ENCODE measurements at regions not wholly inside any gene's neighbourhood (a gene's known extent, or its start where the extent isn't known, plus 50 kb on each side); places are given as distances from the start of the nearest gene placed in this dataset.
"Not testable (repeated sequence)": the region's sequence is repeated elsewhere in the genome, so short reads cannot be mapped to it uniquely, and the experiment has no call there.

GRCh38 chr7:84895563-84895962 lies 291.3 kb downstream of the SEMA3D start:
- Histone ChIP-seq H3K36me3 (no peaks in the 10 kb centered on the region), H3K27me3 (no peaks in the 10 kb centered on the region), H3K4me1 (no peaks in the 10 kb centered on the region), H3K27ac (no peak overlapping the region), H3K4me3 (no peak overlapping the region), H3K9me3 (no peaks in the 10 kb centered on the region)
- no peak for TF ChIP-seq POLR2A (IDR thresholded peaks at IDR 0.05)
- TF ChIP-seq CTCF (IDR thresholded peaks at IDR 0.05), result no peak
- ATAC-seq (no peak), DNase-seq (no peak)
- intact Hi-C loops (cut with DNase I), result no loop called here
- 69% methylated on average over 3 of the region's 3 CpGs for whole genome bisulfite sequencing (ENCODE audit: insufficient coverage, low coverage, low lambda C conversion rate, missing lambda C conversion rate)

- ATAC-seq; H3K27me3 ChIP-seq; H3K9me3 ChIP-seq; H3K27ac ChIP-seq; intact Hi-C loops (cut with DNase I); H3K4me1 ChIP-seq; H3K4me3 ChIP-seq; DNase-seq; H3K36me3 ChIP-seq: not testable (repeated sequence)
- 75% methylated on average over 1 of the region's 1 CpG for WGBS (ENCODE audit: insufficient coverage, low coverage, low lambda C conversion rate, missing lambda C conversion rate)
These were observed 303.3 kb downstream of the SEMA3D start for GRCh38 chr7:84883570-84883969.

GRCh38 chr7:84880326-84880997 lies 306.4 kb downstream of the SEMA3D start:
- H3K27ac ChIP-seq; ATAC-seq; H3K36me3 ChIP-seq; H3K4me3 ChIP-seq; H3K4me1 ChIP-seq; H3K27me3 ChIP-seq; DNase-seq; H3K9me3 ChIP-seq; intact Hi-C loops (cut with DNase I): not testable (repeated sequence)
- 89% methylated on average over 27 of the region's 60 CpGs for WGBS (ENCODE audit: insufficient coverage, low coverage, low lambda C conversion rate, missing lambda C conversion rate)

- intact Hi-C loops (cut with DNase I), result no loop called here
- Histone ChIP-seq H3K27ac (no peak overlapping the region), H3K27me3 (no peaks in the 10 kb centered on the region), H3K4me3 (no peak overlapping the region), H3K4me1 (no peaks in the 10 kb centered on the region), H3K9me3 (no peaks in the 10 kb centered on the region), H3K36me3 (no peaks in the 10 kb centered on the region)
- ATAC-seq (no peak), DNase-seq (no peak)
- TF ChIP-seq POLR2A (IDR thresholded peaks at IDR 0.05), result no peak
- no peak for TF ChIP-seq CTCF (IDR thresholded peaks at IDR 0.05)
- 34% methylated on average over 3 of the region's 3 CpGs for WGBS (ENCODE audit: insufficient coverage, low coverage, low lambda C conversion rate, missing lambda C conversion rate)
These were observed 307.1 kb downstream of the SEMA3D start for GRCh38 chr7:84879570-84880325.

- H3K27me3 ChIP-seq, result no peaks in the 10 kb centered on the region
- no peaks in the 10 kb centered on the region for H3K9me3 ChIP-seq
- no peaks in the 10 kb centered on the region for H3K36me3 ChIP-seq
- ATAC-seq, result no peak
- DNase-seq, result no peak
- H3K27ac ChIP-seq, result no peak overlapping the region
- H3K4me1 ChIP-seq, result no peaks in the 10 kb centered on the region
- intact Hi-C loops (cut with DNase I), result no loop called here
- no peak overlapping the region for H3K4me3 ChIP-seq
- 60% methylated on average over 1 of the region's 1 CpG for WGBS (ENCODE audit: insufficient coverage, low coverage, low lambda C conversion rate, missing lambda C conversion rate)
- no peak for TF ChIP-seq POLR2A (IDR thresholded peaks at IDR 0.05)
- TF ChIP-seq CTCF (IDR thresholded peaks at IDR 0.05), result no peak
These were observed 308.8 kb downstream of the SEMA3D start for GRCh38 chr7:84877943-84878570.

All from right lobe of liver (tissue), 6 donors.